ENCODE measurements at regions not wholly inside any gene's neighbourhood (a gene's known extent, or its start where the extent isn't known, plus 50 kb on each side); places are given as distances from the start of the nearest gene placed in this dataset.

GRCh38 chr4:138086611-138087041 is 155.5 kb downstream of the SLC7A11 start:
- H3K18ac ChIP-seq (ENCODE audit: low read depth, low read length), result no peak overlapping the region
- in situ Hi-C loops (cut with MboI; ENCODE audit: low sequenced_read_pairs) (loop anchor here (5.0 kb wide), 1 partner anchor 49 kb away; no protein-coding TSS in a partner anchor), intact Hi-C loops (cut with micrococcal nuclease) (no loop called here), dilution Hi-C loops (cut with HindIII; ENCODE audit: low sequenced_read_pairs, unreplicated experiment) (no loop called here)
- no peaks in the 10 kb centered on the region for H3K9me3 ChIP-seq (ENCODE audit: control insufficient read depth, insufficient read depth, low read length)
- H4K91ac ChIP-seq (ENCODE audit: insufficient read depth, low read depth, low read length), result no peak overlapping the region
- TF ChIP-seq MAZ (IDR thresholded peaks at IDR 0.05; ENCODE audit: borderline replicate concordance, low read depth, low read length) (no peak), BHLHE40 (IDR thresholded peaks at IDR 0.05; ENCODE audit: low read depth, low read length) (no peak), POLR2A (IDR thresholded peaks at IDR 0.05; ENCODE audit: low read depth, low read length) (no peak), ELK1 (IDR thresholded peaks at IDR 0.05; ENCODE audit: borderline replicate concordance, low read depth, low read length) (no peak), RAD21 (IDR thresholded peaks at IDR 0.05; ENCODE audit: low read length) (no peak), NFE2L2 (IDR thresholded peaks at IDR 0.05; ENCODE audit: low read depth, low read length) (no peak), CHD1 (IDR thresholded peaks at IDR 0.05; ENCODE audit: low read depth, low read length) (no peak), CEBPB (IDR thresholded peaks at IDR 0.05; ENCODE audit: low read depth, low read length) (no peak), SMC3 (IDR thresholded peaks at IDR 0.05; ENCODE audit: low read depth, low read length) (no peak), MAFK (IDR thresholded peaks at IDR 0.05; ENCODE audit: low read depth, low read length) (no peak), CTCF (conservative IDR thresholded peaks at IDR 0.05; ENCODE audit: low read depth, low read length) (no peak), MXI1 (IDR thresholded peaks at IDR 0.05; ENCODE audit: borderline replicate concordance, low read depth, low read length) (no peak), RFX5 (IDR thresholded peaks at IDR 0.05; ENCODE audit: low read depth, low read length) (no peak), USF2 (IDR thresholded peaks at IDR 0.05; ENCODE audit: low read depth, low read length) (no peak), RCOR1 (IDR thresholded peaks at IDR 0.05; ENCODE audit: insufficient replicate concordance, low read length) (no peak), FOS (IDR thresholded peaks at IDR 0.05; ENCODE audit: low read depth, low read length) (no peak)
- H3K36me3 ChIP-seq (ENCODE audit: control insufficient read depth, insufficient read depth, low read length), result no peaks in the 10 kb centered on the region
- H4K5ac ChIP-seq (ENCODE audit: low read depth, low read length), result no peak overlapping the region
- no peaks in the 10 kb centered on the region for H3K79me1 ChIP-seq (ENCODE audit: low read depth in 1 of 2, low read length in 2 of 2)
- no peaks in the 10 kb centered on the region for H3K9me1 ChIP-seq (ENCODE audit: insufficient read depth, low read length)
- POLR2A ChIA-PET (ENCODE audit: unreplicated experiment), result no interaction called here
- H3K4me1 ChIP-seq (ENCODE audit: control insufficient read depth, insufficient read depth, low read length), result 0 out of 2 replicates have a peak, but pooled peaks cover 2% of the 10 kb centered on the region
- no peak overlapping the region for H3K23ac ChIP-seq (ENCODE audit: low read depth, low read length)
- H4K8ac ChIP-seq (ENCODE audit: low read depth in 2 of 2, low read length in 2 of 2), result peak overlapping the region in 1 of 2 experiments; percentile 29; a peak in 1 of 4 replicates
- H4K20me1 ChIP-seq (ENCODE audit: insufficient read depth, low read length), result no peaks in the 10 kb centered on the region
- H3K14ac ChIP-seq (replicated peaks; ENCODE audit: low read depth, low read length), result no peak overlapping the region
- H2AK5ac ChIP-seq (ENCODE audit: low read depth, low read length), result no peak overlapping the region
- no peak for DNase-seq
- peak overlapping the region; percentile 13 for H2BK5ac ChIP-seq (ENCODE audit: low read depth, low read length, poor library complexity, severe bottlenecking)
- BruUV-seq (replicated peaks), result no TSS peak
- no peak for ATAC-seq (ENCODE audit: low read depth)
- no peak overlapping the region for H2BK15ac ChIP-seq (ENCODE audit: low read depth, low read length)
- H2BK120ac ChIP-seq (ENCODE audit: low read depth, low read length), result peak overlapping the region; percentile 5; the same call in 1 of the 2 replicates
- no peak overlapping the region for H3K4me3 ChIP-seq (ENCODE audit: insufficient read depth, low read depth, low read length)
- no CpG with 5 or more reads among the region's 1 CpG for WGBS, 2 experiments (ENCODE audit: extremely low coverage in 2 of 2, insufficient read length in 1 of 2)
- no peak overlapping the region for H3K27ac ChIP-seq (ENCODE audit: insufficient read depth, low read length)
- H2AFZ ChIP-seq (replicated peaks; ENCODE audit: low read length, poor library complexity), result no peak overlapping the region
- no peaks in the 10 kb centered on the region for H3K27me3 ChIP-seq (ENCODE audit: control insufficient read depth, insufficient read depth, low read length)
- no peak overlapping the region for H3K4me2 ChIP-seq (ENCODE audit: low read depth, low read length)
- H3K56ac ChIP-seq (ENCODE audit: extremely low read depth, insufficient read depth, low read length), result no peak overlapping the region
- CTCF ChIA-PET, result interaction anchor here (1.0 to 2.5 kb wide), 2 partner anchors 12 to 51 kb away, joined by 3 to 11 read pairs; no protein-coding TSS in a partner anchor
- no peak overlapping the region for H3K9ac ChIP-seq (ENCODE audit: low read depth, low read length)
- no peak overlapping the region; the same call in 1 of the 2 replicates for H2BK20ac ChIP-seq (ENCODE audit: low read depth, low read length)
- no peak overlapping the region for H2AK9ac ChIP-seq (replicated peaks; ENCODE audit: low read depth, low read length, poor library complexity)
- H3K4ac ChIP-seq (ENCODE audit: low read depth, low read length), result no peak overlapping the region

All from IMR-90 (cell line).